GM12865 (cell line): ENCODE measurements at regions not wholly inside any gene's neighbourhood (a gene's known extent, or its start where the extent isn't known, plus 50 kb on each side); places are given as distances from the start of the nearest gene placed in this dataset.

Experiments
- DNase-seq: peaks from one replicate; pipeline ENCODE4 v3.0.0; 2010; ENCODE audit warnings: low read depth
- H3K4me3 ChIP-seq: 2 replicates; pipeline ENCODE4 v1.5.1; 2011; ENCODE audit warnings: mild to moderate bottlenecking, low read depth, low read length, control low read depth
- CTCF ChIP-seq: IDR thresholded peaks from 2 replicates; pipeline ENCODE4 v1.5.1; 2011; ENCODE audit warnings: low read length, control low read depth, low read depth, inconsistent platforms; ENCODE audit not compliant: insufficient read depth; ENCODE audit errors: missing control alignments

GRCh38 chr6:2435323-2435722, 189.9 kb upstream of the GMDS start:
- DNase-seq, result no peak
- H3K4me3 ChIP-seq, result no peak overlapping the region
- no peak for TF ChIP-seq CTCF

- no peak overlapping the region for H3K4me3 ChIP-seq
- DNase-seq, result no peak
- TF ChIP-seq CTCF, result no peak
Measured at GRCh38 chr6:2434912-2435311, 189.5 kb upstream of the GMDS start.

GRCh38 chr6:2434116-2434515, 188.7 kb upstream of the GMDS start:
- no peak overlapping the region for H3K4me3 ChIP-seq
- no peak for TF ChIP-seq CTCF
- no peak for DNase-seq

- TF ChIP-seq CTCF, result no peak
- H3K4me3 ChIP-seq, result no peak overlapping the region
- no peak for DNase-seq
Measured at GRCh38 chr6:2433711-2434110, 188.3 kb upstream of the GMDS start.

- no peak for DNase-seq
- no peak overlapping the region for H3K4me3 ChIP-seq
- TF ChIP-seq CTCF, result no peak
Measured at GRCh38 chr6:2433266-2433665, 187.9 kb upstream of the GMDS start.

GRCh38 chr6:2432292-2432691, 186.9 kb upstream of the GMDS start:
- TF ChIP-seq CTCF, result no peak
- H3K4me3 ChIP-seq, result no peak overlapping the region
- no peak for DNase-seq

GRCh38 chr6:2430612-2431011, 185.2 kb upstream of the GMDS start:
- no peak for TF ChIP-seq CTCF
- DNase-seq, result no peak

More at GRCh38 chr6:2430612-2431011, 185.2 kb upstream of the GMDS start:
- H3K4me3 ChIP-seq, result no peak overlapping the region
